Smooth muscle cell (in vitro differentiated cells): ENCODE measurements at regions not wholly inside any gene's neighbourhood (a gene's known extent, or its start where the extent isn't known, plus 50 kb on each side); places are given as distances from the start of the nearest gene placed in this dataset.
A peak's percentile ranks its signal among the peaks of the same experiment; 100 is the strongest.

ENCODE experiments used
- DNase-seq: peaks from one replicate; lab custom pipeline; 2025; ENCODE audit not compliant: unreplicated experiment; lab: John Stamatoyannopoulos, UW
- H2AFZ ChIP-seq: fragments of 200-600 bp; sonication (generic); 2 replicates; pipeline ENCODE4 v1.6.0; 2016; ENCODE audit warnings: antibody characterized with exemption, low read depth, mild to moderate bottlenecking
- H3F3A ChIP-seq: fragments of 200-600 bp; sonication (generic); 2 replicates; pipeline ENCODE4 v1.6.0; 2017; ENCODE audit warnings: antibody characterized with exemption, low read depth
- H3K27ac ChIP-seq: fragments of 200-600 bp; sonication (generic); 2 replicates; pipeline ENCODE4 v1.5.1; 2016; ENCODE audit warnings: low read depth, mild to moderate bottlenecking
- H3K27me3 ChIP-seq: fragments of 200-600 bp; sonication (generic); 2 replicates; pipeline ENCODE4 v1.6.1; 2016; ENCODE audit warnings: low read depth, mild to moderate bottlenecking
- H3K36me3 ChIP-seq: fragments of 200-600 bp; sonication (generic); 2 replicates; pipeline ENCODE4 v1.5.1; 2016; ENCODE audit warnings: low read depth
- H3K4me1 ChIP-seq: fragments of 200-600 bp; sonication (generic); 2 replicates; pipeline ENCODE4 v1.5.1; 2016; ENCODE audit warnings: low read depth
- H3K4me2 ChIP-seq: fragments of 200-600 bp; sonication (generic); 2 replicates; pipeline ENCODE4 v1.6.0; 2016; ENCODE audit warnings: mild to moderate bottlenecking
- H3K4me3 ChIP-seq: fragments of 200-600 bp; sonication (generic); 2 replicates; pipeline ENCODE4 v1.5.1; 2016; ENCODE audit warnings: mild to moderate bottlenecking
- H3K79me2 ChIP-seq: fragments of 200-600 bp; sonication (generic); 2 replicates; pipeline ENCODE4 v1.6.0; 2016; ENCODE audit warnings: low read depth, mild to moderate bottlenecking
- H3K9ac ChIP-seq: fragments of 200-600 bp; sonication (generic); 2 replicates; pipeline ENCODE4 v1.6.0; 2016; ENCODE audit warnings: low read depth
- H3K9me3 ChIP-seq: fragments of 200-600 bp; sonication (generic); replicated peaks from 2 replicates; pipeline ENCODE4 v1.5.1; 2016; ENCODE audit warnings: low read depth
- H4K20me1 ChIP-seq: fragments of 200-600 bp; sonication (generic); 2 replicates; pipeline ENCODE4 v1.6.0; 2016; ENCODE audit warnings: low read depth
- CTCF ChIP-seq: fragments of 200-600 bp; sonication (generic); IDR thresholded peaks from 2 replicates; pipeline ENCODE4 v1.5.1; 2017; ENCODE audit warnings: borderline replicate concordance, mild to moderate bottlenecking, antibody characterized with exemption; ENCODE audit not compliant: insufficient read depth, poor library complexity, severe bottlenecking
- WGBS: methylation state at CpG from one replicate; pipeline ENCODE4 v1.1.7; 2016; ENCODE audit warnings: low lambda C conversion rate; 5-methylcytosine and 5-hydroxymethylcytosine counted together

- no peaks in the 10 kb centered on the region for H3K79me2 ChIP-seq
- no peak overlapping the region for H3K4me3 ChIP-seq
- H2AFZ ChIP-seq = peak overlapping the region; percentile 17
- 24% methylated on average over 1 of the region's 1 CpG for WGBS
- no peak for DNase-seq
- H3K4me1 ChIP-seq = peaks cover 6% of the 10 kb centered on the region
- H3K27me3 ChIP-seq = no peaks in the 10 kb centered on the region
- no peaks in the 10 kb centered on the region for H3K9me3 ChIP-seq
- no peak overlapping the region for H3K9ac ChIP-seq
- H3K4me2 ChIP-seq = peak overlapping the region; percentile 53
- H3F3A ChIP-seq = no peaks in the 10 kb centered on the region
- H3K27ac ChIP-seq = no peak overlapping the region
- peak; percentile 26 for TF ChIP-seq CTCF
- H3K36me3 ChIP-seq = no peaks in the 10 kb centered on the region
- no peaks in the 10 kb centered on the region for H4K20me1 ChIP-seq
These were observed 311.5 kb upstream of the DEPDC1 start for GRCh38 chr1:68808351-68808750.

DNA sequence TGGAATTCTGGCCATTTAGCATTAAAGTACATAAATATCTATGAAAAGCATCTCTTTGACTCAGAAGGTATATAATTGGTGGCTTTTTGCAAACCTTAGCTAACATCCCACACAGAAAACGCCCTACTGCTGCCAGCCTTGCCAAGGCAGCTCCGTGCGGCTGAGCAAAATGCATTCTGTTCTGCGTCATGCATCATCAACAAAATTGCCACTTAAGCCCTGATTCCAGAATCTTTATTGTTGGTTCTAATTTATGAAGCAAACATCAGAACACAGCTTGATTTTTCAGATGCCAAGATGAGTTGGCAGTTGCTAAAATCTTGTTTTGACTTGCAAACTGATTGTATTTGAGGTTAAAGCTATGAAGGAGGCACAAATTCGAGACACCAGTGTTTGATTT lies 314.9 kb upstream of the DEPDC1 start:
- Histone ChIP-seq H3F3A (no peaks in the 10 kb centered on the region), H3K79me2 (no peaks in the 10 kb centered on the region), H3K4me3 (no peak overlapping the region), H3K4me1 (peaks cover 6% of the 10 kb centered on the region), H3K27ac (no peak overlapping the region), H2AFZ (peak overlapping the region; percentile 38), H3K9ac (no peak overlapping the region), H3K36me3 (no peaks in the 10 kb centered on the region), H4K20me1 (no peaks in the 10 kb centered on the region), H3K4me2 (no peak overlapping the region), H3K27me3 (no peaks in the 10 kb centered on the region), H3K9me3 (no peaks in the 10 kb centered on the region)
- no peak for DNase-seq
- WGBS = 89% methylated on average over 5 of the region's 5 CpGs
- no peak for TF ChIP-seq CTCF

DNA sequence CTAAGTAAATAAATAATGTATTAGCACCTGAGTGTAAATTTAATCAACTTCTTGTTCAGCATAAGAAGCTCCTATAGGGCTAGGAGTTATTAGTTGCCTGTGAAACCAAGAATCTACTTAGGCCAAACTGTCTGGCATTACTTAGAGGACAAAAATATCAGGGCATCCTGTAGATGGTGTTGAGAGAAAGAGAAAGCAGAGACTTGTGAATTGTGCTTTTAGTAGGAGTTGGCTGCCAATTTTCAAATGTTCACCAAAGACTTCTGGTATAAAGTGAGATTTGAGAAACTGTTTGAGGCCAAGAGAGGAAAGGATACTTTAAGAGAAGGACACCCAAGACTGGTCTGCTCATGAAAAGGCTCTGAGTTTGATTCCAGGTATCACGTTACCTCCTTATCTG lies 315.5 kb upstream of the DEPDC1 start:
- Histone ChIP-seq H3K9me3 (no peaks in the 10 kb centered on the region), H3K79me2 (no peaks in the 10 kb centered on the region), H2AFZ (peak overlapping the region; percentile 38), H3K4me3 (no peak overlapping the region), H3F3A (no peaks in the 10 kb centered on the region), H3K27me3 (no peaks in the 10 kb centered on the region), H3K4me2 (no peak overlapping the region), H4K20me1 (no peaks in the 10 kb centered on the region), H3K4me1 (peaks cover 6% of the 10 kb centered on the region), H3K36me3 (no peaks in the 10 kb centered on the region), H3K27ac (no peak overlapping the region), H3K9ac (no peak overlapping the region)
- 83% methylated on average over 1 of the region's 1 CpG for WGBS
- DNase-seq = no peak
- TF ChIP-seq CTCF = no peak

- Histone ChIP-seq H3K27me3 (no peaks in the 10 kb centered on the region), H3K4me2 (peak overlapping the region; percentile 19), H3K9me3 (no peaks in the 10 kb centered on the region), H3F3A (no peaks in the 10 kb centered on the region), H3K27ac (no peak overlapping the region), H3K4me3 (no peak overlapping the region), H3K79me2 (no peaks in the 10 kb centered on the region), H3K4me1 (no peaks in the 10 kb centered on the region), H2AFZ (no peak overlapping the region), H3K36me3 (no peaks in the 10 kb centered on the region), H3K9ac (no peak overlapping the region), H4K20me1 (no peaks in the 10 kb centered on the region)
- TF ChIP-seq CTCF = no peak
- 64% methylated on average over 2 of the region's 2 CpGs for WGBS
- DNase-seq = no peak
These were observed 317.2 kb upstream of the DEPDC1 start for GRCh38 chr1:68814067-68814466.
